AG08396 (cell line): ENCODE measurements at regions not wholly inside any gene's neighbourhood (a gene's known extent, or its start where the extent isn't known, plus 50 kb on each side); places are given as distances from the start of the nearest gene placed in this dataset.
A peak's percentile ranks its signal among the peaks of the same experiment; 100 is the strongest.

ENCODE experiments used
- DNase-seq: peaks from one replicate; pipeline ENCODE4 v3.0.0; 2012; ENCODE audit warnings: low spot score, mixed read lengths

- no peak for DNase-seq
These were observed 134.4 kb downstream of the MAD2L1 start for GRCh38 chr4:119932277-119932676.

GRCh38 chr4:119930546-119930945, 136.1 kb downstream of the MAD2L1 start:
- DNase-seq, result no peak

- no peak for DNase-seq
These were observed 144.8 kb downstream of the MAD2L1 start for GRCh38 chr4:119921830-119922229.

- no peak for DNase-seq
These were observed 160.4 kb downstream of the MAD2L1 start for GRCh38 chr4:119906277-119906676.

DNA sequence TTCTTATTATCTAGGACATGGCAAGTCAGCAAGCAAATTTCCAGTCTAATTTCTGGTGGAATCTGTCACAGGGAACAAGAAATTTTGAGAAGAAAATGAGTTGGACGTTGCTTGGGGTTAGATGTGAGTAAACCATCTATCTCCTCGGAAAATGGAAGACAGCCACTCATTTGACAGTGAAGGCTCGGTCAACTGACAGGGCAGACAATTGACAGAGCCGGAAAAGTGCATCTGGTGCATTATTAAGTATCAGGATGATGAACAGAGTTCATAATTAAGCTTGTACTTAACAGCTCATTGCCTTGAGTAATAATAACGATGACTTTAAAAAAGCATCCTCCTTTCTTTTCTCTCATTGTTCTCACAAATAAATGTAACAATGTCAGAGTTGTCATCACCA, 168.4 kb downstream of the MAD2L1 start:
- no peak for DNase-seq

- no peak for DNase-seq
These were observed 169.4 kb downstream of the MAD2L1 start for GRCh38 chr4:119897260-119897659.

GRCh38 chr4:119894650-119895208, 171.9 kb downstream of the MAD2L1 start:
- no peak for DNase-seq

DNA sequence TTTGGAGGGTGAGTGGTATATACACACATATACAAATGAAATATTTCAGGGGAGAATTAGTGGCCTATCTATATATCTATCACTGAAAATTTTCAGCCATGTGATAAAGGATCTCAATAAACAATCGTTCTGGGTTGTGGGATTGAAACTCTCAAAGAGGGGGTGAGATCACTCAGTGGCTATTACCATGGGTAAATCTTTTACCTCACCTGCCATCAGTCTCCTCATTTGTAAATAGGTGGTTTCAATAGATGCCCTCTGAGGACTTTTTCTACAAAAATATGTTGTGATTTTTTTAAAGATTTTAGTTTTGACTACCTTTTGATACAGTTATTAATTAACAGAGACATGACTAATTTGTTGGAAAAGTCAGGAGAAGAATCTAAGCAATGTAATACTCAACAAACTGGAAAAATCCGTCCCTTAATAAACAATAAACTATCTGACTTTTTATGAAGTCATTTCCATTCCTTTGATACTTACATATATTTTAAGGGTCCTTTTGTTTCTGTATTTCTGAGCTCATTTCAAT, 192.8 kb downstream of the MAD2L1 start:
- DNase-seq, result no peak

DNA sequence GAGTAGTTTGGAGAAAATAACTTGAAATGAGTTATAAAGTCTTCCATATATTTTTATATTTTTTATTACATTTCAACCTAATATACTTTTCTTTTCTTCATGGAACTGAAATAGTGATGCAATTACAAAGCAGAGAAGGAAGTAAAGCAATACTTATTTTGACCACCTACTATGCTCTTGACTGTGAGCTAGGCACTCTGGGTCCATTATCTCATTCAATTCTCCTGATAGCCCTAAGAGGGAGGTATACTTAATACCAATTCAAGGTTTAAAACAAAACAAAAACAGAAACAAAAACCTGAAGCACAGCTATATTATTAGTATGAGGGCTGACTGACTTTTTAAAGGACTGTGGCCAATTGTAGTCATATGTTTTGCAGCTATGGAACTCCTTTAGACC, 193.5 kb downstream of the MAD2L1 start:
- DNase-seq, result no peak

GRCh38 chr4:119872371-119873016, 194.2 kb downstream of the MAD2L1 start:
- no peak for DNase-seq

DNA sequence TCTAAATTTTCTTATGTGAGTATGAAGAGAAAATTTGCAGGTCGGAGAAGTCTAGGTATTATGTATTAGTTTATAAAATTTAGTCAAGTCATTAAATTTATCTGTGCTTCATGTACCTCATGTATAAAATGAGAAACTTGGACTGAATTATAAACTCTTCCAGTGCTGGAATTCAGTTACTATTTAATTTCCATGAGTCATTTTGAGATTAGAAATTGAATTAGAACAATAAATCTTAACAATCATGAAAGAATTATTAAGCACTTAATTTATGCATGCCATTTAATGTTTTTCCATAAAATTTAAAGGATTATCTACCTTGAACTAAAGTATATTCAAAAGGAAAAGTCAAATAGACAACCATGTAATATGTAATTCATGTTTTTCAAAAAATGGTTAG, 195.8 kb downstream of the MAD2L1 start:
- no peak for DNase-seq

DNA sequence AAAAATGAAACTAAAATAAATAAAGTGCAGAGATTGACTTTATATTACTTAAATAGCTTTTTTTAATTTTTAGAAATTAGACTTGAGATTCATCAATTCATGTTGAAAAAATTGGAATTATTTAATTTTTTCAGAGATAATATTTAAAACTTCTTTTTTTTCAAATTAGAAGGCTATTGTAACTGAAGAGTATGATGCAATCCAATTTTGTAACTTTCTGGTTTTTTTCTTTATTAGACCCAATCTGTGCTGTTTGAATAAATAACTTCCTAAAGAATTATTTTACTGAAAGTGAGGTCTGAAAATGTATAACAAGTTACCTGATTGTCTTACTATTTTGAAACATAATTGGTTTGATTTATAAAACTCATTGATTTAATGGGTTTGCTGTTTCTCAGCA, 200.9 kb downstream of the MAD2L1 start:
- no peak for DNase-seq

GRCh38 chr4:119865389-119865788, 201.3 kb downstream of the MAD2L1 start:
- DNase-seq, result no peak

DNA sequence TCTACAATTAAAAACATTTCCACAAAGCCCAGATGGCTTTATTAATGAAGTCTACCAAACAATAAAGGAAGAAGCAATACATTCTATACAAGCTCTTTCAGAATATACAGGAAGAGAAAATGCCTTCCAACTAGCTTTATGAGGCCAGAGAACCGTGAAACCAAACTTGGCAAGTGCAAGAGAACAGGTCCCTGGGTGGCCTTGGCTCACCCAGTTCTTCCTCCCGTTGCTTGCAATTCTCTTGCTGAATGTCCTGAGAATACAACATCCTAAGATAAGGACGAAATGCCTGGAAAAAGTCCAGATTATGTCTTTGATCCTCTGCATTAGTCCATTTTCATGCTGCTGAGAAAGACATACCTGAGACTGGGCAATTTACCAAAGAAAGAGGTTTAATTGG, 204.9 kb downstream of the MAD2L1 start:
- DNase-seq, result no peak

DNA sequence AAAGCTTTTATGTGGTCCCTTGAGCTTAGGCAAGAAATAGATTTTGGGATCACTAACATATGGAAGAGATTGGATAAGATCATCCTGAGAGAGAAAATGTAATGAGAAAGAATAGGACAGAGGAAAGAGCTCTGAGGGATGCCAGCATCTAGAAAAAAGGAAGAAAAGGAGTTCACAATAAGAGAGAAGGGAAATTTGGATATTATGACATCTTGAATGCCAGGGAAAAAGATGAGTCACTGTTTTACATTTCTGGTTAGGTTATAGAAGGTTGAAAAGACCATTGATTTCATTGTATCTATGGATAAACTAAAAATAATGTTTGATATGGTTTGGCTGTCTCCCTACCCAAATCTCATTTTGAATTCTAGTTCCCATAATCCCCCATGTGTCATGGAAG, 208.5 kb downstream of the MAD2L1 start:
- DNase-seq, result no peak

DNA sequence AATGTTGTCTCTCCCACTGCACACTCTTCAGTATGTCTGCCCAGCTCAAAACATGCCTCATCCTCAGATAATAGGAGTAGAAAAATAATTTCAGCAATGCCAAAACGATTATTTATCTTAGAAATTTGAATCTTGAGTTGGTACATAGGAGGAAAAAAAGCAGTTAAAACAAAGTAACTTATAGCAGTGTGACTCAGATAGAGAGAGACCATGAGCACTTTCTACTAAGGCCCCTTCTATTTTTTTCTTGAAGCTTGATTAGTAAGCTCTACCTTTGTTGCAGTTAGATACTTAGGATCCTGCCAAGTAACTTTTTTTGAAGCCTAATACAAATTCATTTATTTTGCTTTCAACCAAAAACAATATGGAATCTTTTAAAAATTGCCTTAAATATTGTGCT, 212.3 kb downstream of the MAD2L1 start:
- DNase-seq, result no peak

DNA sequence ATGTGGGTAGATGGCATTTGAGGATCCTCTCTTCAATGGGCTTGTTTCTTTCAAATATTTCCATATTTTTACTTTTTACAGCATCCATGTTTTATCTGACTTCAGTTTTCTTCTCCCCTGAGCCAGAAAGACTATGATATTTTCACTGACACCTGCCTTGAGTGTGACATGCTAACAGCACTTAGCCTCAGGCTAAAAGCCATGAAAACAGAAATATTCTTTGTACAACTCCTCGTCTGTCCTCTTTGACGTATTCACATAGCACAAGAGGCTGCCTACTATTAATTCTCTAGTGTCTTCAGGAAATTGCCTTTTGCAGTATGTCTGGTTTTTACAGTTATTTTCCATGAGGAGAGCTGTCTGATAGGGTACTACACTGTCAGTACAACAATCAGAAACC, 215.0 kb downstream of the MAD2L1 start:
- no peak for DNase-seq

DNA sequence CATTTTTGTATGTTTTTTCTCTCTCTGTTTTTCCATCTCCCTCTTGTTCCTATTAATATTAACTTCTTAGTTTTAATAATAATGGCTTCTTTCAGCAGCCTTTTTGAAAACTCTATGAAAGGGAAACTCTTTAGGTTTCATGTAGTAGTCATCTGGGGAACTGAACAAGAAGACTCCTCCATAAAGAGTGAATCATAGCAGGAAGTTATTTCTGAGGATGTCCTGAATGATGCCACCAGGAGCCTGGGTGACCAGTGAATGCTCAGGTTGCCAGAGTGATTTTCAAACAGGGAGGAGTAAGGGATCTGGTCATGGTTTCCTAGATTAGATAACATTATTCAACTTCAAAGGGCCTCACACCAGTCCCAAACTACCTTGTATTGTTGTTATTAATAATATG, 212.8 kb upstream of the PDE5A start:
- DNase-seq, result peak; percentile 7

DNA sequence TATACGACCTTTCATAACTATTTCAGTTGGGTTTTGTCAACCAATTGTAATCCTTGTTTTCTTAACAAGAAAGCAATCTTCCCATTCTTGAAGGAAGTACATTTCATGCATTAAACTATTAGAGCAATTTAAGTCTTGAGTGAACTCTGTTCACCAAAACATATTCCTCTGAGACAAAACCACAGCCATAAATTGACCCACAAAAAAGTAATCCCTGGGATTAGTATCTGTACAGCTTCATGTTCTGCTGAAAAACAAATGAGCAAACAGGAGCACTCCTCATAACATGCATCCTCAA, 207.0 kb upstream of the PDE5A start:
- DNase-seq, result no peak

DNA sequence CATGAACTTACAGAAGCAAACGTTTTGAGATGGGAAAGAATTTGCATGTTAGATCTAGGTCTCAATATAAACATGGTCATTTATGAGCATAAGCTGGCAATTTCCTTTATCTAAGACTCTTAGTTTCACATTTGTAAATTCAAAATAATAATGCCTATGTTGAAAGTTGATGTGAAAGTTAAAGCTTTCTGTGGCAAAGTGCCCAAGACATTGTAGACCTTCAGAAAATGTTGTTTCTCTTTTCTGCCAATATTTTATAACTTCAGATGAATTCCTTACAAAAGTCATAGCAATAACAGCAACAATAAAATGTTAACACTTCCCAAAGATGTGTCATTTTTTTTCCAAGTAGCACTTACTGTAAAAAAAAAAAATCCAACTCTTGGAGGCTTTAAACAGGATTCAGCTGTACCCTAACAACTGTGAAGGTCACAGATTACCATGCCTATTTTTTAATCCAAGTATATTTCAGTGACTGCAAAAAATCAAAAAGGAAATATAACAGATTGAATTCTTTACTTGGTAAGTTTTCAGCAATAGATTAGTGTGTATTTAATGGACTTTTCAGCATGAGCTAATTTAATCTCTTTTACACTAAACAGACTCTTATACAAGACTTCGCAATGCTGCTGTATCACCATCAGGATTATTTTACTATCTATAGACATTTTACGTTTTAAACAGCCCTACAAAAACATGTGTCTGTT, 206.5 kb upstream of the PDE5A start:
- DNase-seq, result no peak

GRCh38 chr4:119833611-119834010, 205.0 kb upstream of the PDE5A start:
- DNase-seq, result no peak

GRCh38 chr4:119832776-119833175, 204.2 kb upstream of the PDE5A start:
- no peak for DNase-seq

GRCh38 chr4:119829326-119829725, 200.7 kb upstream of the PDE5A start:
- DNase-seq, result no peak

- no peak for DNase-seq
These were observed 197.1 kb upstream of the PDE5A start for GRCh38 chr4:119825696-119826095.
